Neural cell (in vitro differentiated cells): ENCODE measurements at regions not wholly inside any gene's neighbourhood (a gene's known extent, or its start where the extent isn't known, plus 50 kb on each side); places are given as distances from the start of the nearest gene placed in this dataset.

Experiments used
- H2AFZ ChIP-seq: fragments of 200-600, 300-800 bp; sonication (generic), shearing (Covaris generic); 2 replicates; pipeline ENCODE4 v1.6.0; 2014; ENCODE audit warnings: low read depth, mild to moderate bottlenecking, antibody characterized with exemption, low read length, moderate library complexity
- H3F3A ChIP-seq: fragments of 200-600 bp; shearing (Covaris generic); 2 replicates; pipeline ENCODE4 v1.6.1; 2016; ENCODE audit warnings: mild to moderate bottlenecking, moderate library complexity, mixed read lengths, antibody characterized with exemption, low read length; ENCODE audit not compliant: insufficient read depth, poor library complexity, severe bottlenecking
- H3K27ac ChIP-seq: fragments of 200-600, 300-800 bp; sonication (generic), shearing (Covaris generic); 2 replicates; pipeline ENCODE4 v1.5.1; 2014; ENCODE audit warnings: mild to moderate bottlenecking, low read length, moderate library complexity
- H3K27me3 ChIP-seq: fragments of 300-800, 200-600 bp; sonication (generic), shearing (Covaris generic); 2 replicates; pipeline ENCODE4 v1.6.0; 2014; ENCODE audit warnings: mild to moderate bottlenecking, low read depth, low read length, moderate library complexity; ENCODE audit not compliant: insufficient read depth
- H3K36me3 ChIP-seq: fragments of 300-800, 200-600 bp; sonication (generic), shearing (Covaris generic); 2 replicates; pipeline ENCODE4 v1.5.1; 2014; ENCODE audit warnings: mild to moderate bottlenecking, antibody characterized with exemption, low read length, moderate library complexity; ENCODE audit not compliant: insufficient read depth
- H3K4me2 ChIP-seq: fragments of 300-800, 200-600 bp; sonication (generic), shearing (Covaris generic); 2 replicates; pipeline ENCODE4 v1.6.0; 2014; ENCODE audit warnings: mild to moderate bottlenecking, low read length
- H3K4me3 ChIP-seq: fragments of 300-800, 200-600 bp; sonication (generic), shearing (Covaris generic); 2 replicates; pipeline ENCODE4 v1.5.1; 2014; ENCODE audit warnings: mild to moderate bottlenecking, low read length, moderate library complexity
- H3K79me2 ChIP-seq: fragments of 200-600 bp; shearing (Covaris generic); replicated peaks from 2 replicates; pipeline ENCODE4 v1.6.0; 2014; ENCODE audit warnings: mild to moderate bottlenecking, low read length, moderate library complexity; ENCODE audit not compliant: insufficient read depth
- H3K9ac ChIP-seq: fragments of 300-800, 200-600 bp; sonication (generic), shearing (Covaris generic); 2 replicates; pipeline ENCODE4 v1.6.1; 2016; ENCODE audit warnings: mild to moderate bottlenecking, low read length, mixed read lengths
- H3K9me2 ChIP-seq: fragments of 200-600 bp; shearing (Covaris generic); 2 replicates; pipeline ENCODE4 v1.6.1; 2016; ENCODE audit warnings: mild to moderate bottlenecking, low read length, mixed read lengths; ENCODE audit not compliant: insufficient read depth
- H3K9me3 ChIP-seq: fragments of 200-600, 300-800 bp; sonication (generic), shearing (Covaris generic); 2 replicates; pipeline ENCODE4 v1.6.1; 2016; ENCODE audit warnings: mild to moderate bottlenecking, mixed run types, low read length, moderate library complexity, mixed read lengths
- H4K20me1 ChIP-seq: fragments of 200-600 bp; shearing (Covaris generic); 2 replicates; pipeline ENCODE4 v1.6.1; 2016; ENCODE audit warnings: mild to moderate bottlenecking, mixed run types; ENCODE audit not compliant: insufficient read depth
- CTCF ChIP-seq: fragments of 450-650 bp; IDR thresholded peaks from 2 replicates; pipeline ENCODE4 v1.5.1; 2014; ENCODE audit warnings: antibody characterized with exemption, mild to moderate bottlenecking, moderate library complexity; ENCODE audit not compliant: poor library complexity, severe bottlenecking
- EP300 ChIP-seq: fragments of 450-650 bp; conservative IDR thresholded peaks from 2 replicates; pipeline ENCODE4 v1.6.1; 2014; ENCODE audit warnings: antibody characterized with exemption, mild to moderate bottlenecking, moderate library complexity; ENCODE audit not compliant: poor library complexity, severe bottlenecking
- EZH2 ChIP-seq: fragments of 200-600, 300-800 bp; shearing (Covaris generic), sonication (generic); IDR thresholded peaks from 2 replicates; pipeline ENCODE4 v1.6.1; 2014; ENCODE audit warnings: antibody characterized with exemption, low read length, borderline replicate concordance, mild to moderate bottlenecking; ENCODE audit not compliant: insufficient read depth, poor library complexity, severe bottlenecking
- MXI1 ChIP-seq: fragments of 450-650 bp; conservative IDR thresholded peaks from 2 replicates; pipeline ENCODE4 v1.6.1; 2014; ENCODE audit warnings: antibody characterized with exemption, mild to moderate bottlenecking; ENCODE audit not compliant: poor library complexity, severe bottlenecking
- POLR2AphosphoS5 ChIP-seq: IDR thresholded peaks from 2 replicates; pipeline ENCODE4 v1.6.1; 2012
- RAD21 ChIP-seq: fragments of 450-650 bp; conservative IDR thresholded peaks from 2 replicates; pipeline ENCODE4 v1.6.1; 2014; ENCODE audit warnings: antibody characterized with exemption, mild to moderate bottlenecking, moderate library complexity
- SMC3 ChIP-seq: fragments of 450-650 bp; conservative IDR thresholded peaks from 2 replicates; pipeline ENCODE4 v1.6.1; 2014; ENCODE audit warnings: antibody characterized with exemption, mild to moderate bottlenecking, moderate library complexity; ENCODE audit not compliant: poor library complexity
- TAF1 ChIP-seq: IDR thresholded peaks from 2 replicates; pipeline ENCODE4 v1.6.1; 2012; ENCODE audit warnings: low read depth
- TF ChIP-seq, protein P1 (sequence below): IDR thresholded peaks from 2 replicates; pipeline ENCODE4 v1.6.1; 2012; ENCODE audit warnings: borderline replicate concordance

DNA sequence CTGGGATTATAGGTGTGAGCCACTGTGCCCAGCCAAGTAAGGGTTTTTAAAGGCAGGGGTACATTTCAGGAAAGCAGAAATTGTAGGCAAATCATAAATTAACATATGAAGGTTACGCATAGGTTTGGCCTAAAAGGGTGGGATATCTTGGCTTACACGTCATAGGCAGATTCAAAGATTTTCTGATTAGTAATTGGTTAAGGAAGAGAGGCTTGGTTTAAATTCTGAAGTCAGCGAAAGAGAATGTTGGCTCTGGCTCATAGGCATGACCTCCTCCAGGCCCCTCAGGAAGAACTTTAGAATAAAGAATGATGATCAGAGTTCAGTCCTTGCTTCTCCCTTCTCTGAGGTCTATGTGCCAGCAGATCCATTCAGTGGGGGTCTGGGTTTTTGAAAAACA, 124.8 kb upstream of the RBBP6 start:
- H3K79me2 ChIP-seq: no peaks in the 10 kb centered on the region
- H2AFZ ChIP-seq: no peak overlapping the region
- H3K4me3 ChIP-seq: no peak overlapping the region
- no peaks in the 10 kb centered on the region for H3K27me3 ChIP-seq
- no peaks in the 10 kb centered on the region for H4K20me1 ChIP-seq
- H3K36me3 ChIP-seq: no peaks in the 10 kb centered on the region
- no peak overlapping the region for H3K27ac ChIP-seq
- H3F3A ChIP-seq: no peaks in the 10 kb centered on the region
- no peaks in the 10 kb centered on the region for H3K9me2 ChIP-seq
- no peaks in the 10 kb centered on the region for H3K9me3 ChIP-seq
- H3K9ac ChIP-seq: no peak overlapping the region
- no peak overlapping the region for H3K4me2 ChIP-seq
- TF ChIP-seq TAF1 (no peak), EP300 (no peak)

GRCh38 chr16:24418733-24419132, 120.6 kb upstream of the RBBP6 start:
- Histone ChIP-seq H3K36me3 (no peaks in the 10 kb centered on the region), H3K27me3 (no peaks in the 10 kb centered on the region), H3K4me3 (no peak overlapping the region), H3K4me2 (no peak overlapping the region), H2AFZ (no peak overlapping the region), H3K79me2 (no peaks in the 10 kb centered on the region), H3K9me2 (no peaks in the 10 kb centered on the region), H3K9me3 (no peaks in the 10 kb centered on the region), H3F3A (no peaks in the 10 kb centered on the region), H3K27ac (no peak overlapping the region), H3K9ac (no peak overlapping the region), H4K20me1 (no peaks in the 10 kb centered on the region)
- TF ChIP-seq POLR2AphosphoS5: no peak
- no peak for TF ChIP-seq RAD21
- TF ChIP-seq, protein P1, sequence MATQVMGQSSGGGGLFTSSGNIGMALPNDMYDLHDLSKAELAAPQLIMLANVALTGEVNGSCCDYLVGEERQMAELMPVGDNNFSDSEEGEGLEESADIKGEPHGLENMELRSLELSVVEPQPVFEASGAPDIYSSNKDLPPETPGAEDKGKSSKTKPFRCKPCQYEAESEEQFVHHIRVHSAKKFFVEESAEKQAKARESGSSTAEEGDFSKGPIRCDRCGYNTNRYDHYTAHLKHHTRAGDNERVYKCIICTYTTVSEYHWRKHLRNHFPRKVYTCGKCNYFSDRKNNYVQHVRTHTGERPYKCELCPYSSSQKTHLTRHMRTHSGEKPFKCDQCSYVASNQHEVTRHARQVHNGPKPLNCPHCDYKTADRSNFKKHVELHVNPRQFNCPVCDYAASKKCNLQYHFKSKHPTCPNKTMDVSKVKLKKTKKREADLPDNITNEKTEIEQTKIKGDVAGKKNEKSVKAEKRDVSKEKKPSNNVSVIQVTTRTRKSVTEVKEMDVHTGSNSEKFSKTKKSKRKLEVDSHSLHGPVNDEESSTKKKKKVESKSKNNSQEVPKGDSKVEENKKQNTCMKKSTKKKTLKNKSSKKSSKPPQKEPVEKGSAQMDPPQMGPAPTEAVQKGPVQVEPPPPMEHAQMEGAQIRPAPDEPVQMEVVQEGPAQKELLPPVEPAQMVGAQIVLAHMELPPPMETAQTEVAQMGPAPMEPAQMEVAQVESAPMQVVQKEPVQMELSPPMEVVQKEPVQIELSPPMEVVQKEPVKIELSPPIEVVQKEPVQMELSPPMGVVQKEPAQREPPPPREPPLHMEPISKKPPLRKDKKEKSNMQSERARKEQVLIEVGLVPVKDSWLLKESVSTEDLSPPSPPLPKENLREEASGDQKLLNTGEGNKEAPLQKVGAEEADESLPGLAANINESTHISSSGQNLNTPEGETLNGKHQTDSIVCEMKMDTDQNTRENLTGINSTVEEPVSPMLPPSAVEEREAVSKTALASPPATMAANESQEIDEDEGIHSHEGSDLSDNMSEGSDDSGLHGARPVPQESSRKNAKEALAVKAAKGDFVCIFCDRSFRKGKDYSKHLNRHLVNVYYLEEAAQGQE: no peak
- no peak for TF ChIP-seq CTCF
- no peak for TF ChIP-seq EZH2
- no peak for TF ChIP-seq EP300
- no peak for TF ChIP-seq TAF1
- TF ChIP-seq SMC3: no peak
- TF ChIP-seq MXI1: no peak

DNA sequence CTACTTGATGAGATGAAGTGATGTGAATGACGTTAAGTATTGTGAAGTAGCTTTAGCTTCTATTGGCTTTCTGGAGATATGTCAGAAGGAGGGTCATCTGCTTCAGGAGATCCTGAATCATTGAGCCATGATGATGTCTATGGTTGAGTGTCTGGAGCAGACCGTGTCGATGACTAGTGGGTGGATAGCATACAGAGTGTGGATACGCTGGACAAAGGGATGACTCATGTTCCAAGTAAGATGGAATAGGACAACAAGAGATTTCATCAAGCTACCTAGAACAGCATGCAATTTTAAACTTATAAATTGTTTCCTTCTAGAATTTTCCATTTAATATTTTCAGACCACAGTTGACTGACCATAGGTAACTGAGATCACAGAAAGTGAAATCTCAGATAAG, 116.1 kb upstream of the RBBP6 start:
- H3K4me3 ChIP-seq: no peak overlapping the region
- no peak overlapping the region for H3K9ac ChIP-seq
- H4K20me1 ChIP-seq: no peaks in the 10 kb centered on the region
- no peaks in the 10 kb centered on the region for H3K27me3 ChIP-seq
- no peaks in the 10 kb centered on the region for H3K79me2 ChIP-seq
- no peak overlapping the region for H2AFZ ChIP-seq
- H3K9me3 ChIP-seq: no peaks in the 10 kb centered on the region
- no peak overlapping the region for H3K27ac ChIP-seq
- H3F3A ChIP-seq: no peaks in the 10 kb centered on the region
- H3K36me3 ChIP-seq: no peaks in the 10 kb centered on the region
- H3K4me2 ChIP-seq: no peak overlapping the region
- no peaks in the 10 kb centered on the region for H3K9me2 ChIP-seq
- no peak for TF ChIP-seq CTCF
- TF ChIP-seq EP300: no peak
- TF ChIP-seq SMC3: no peak
- TF ChIP-seq MXI1: no peak
- TF ChIP-seq, protein P1: no peak
- no peak for TF ChIP-seq EZH2
- no peak for TF ChIP-seq POLR2AphosphoS5
- no peak for TF ChIP-seq RAD21
- no peak for TF ChIP-seq TAF1
